ENCODE measurements at regions not wholly inside any gene's neighbourhood (a gene's known extent, or its start where the extent isn't known, plus 50 kb on each side); places are given as distances from the start of the nearest gene placed in this dataset.

- TF ChIP-seq, protein P1, sequence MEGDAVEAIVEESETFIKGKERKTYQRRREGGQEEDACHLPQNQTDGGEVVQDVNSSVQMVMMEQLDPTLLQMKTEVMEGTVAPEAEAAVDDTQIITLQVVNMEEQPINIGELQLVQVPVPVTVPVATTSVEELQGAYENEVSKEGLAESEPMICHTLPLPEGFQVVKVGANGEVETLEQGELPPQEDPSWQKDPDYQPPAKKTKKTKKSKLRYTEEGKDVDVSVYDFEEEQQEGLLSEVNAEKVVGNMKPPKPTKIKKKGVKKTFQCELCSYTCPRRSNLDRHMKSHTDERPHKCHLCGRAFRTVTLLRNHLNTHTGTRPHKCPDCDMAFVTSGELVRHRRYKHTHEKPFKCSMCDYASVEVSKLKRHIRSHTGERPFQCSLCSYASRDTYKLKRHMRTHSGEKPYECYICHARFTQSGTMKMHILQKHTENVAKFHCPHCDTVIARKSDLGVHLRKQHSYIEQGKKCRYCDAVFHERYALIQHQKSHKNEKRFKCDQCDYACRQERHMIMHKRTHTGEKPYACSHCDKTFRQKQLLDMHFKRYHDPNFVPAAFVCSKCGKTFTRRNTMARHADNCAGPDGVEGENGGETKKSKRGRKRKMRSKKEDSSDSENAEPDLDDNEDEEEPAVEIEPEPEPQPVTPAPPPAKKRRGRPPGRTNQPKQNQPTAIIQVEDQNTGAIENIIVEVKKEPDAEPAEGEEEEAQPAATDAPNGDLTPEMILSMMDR (IDR thresholded peaks at IDR 0.05; ENCODE audit: borderline replicate concordance, insufficient read depth, low read depth, low read length), result no peak
- no peak overlapping the region for H3K4me3 ChIP-seq (ENCODE audit: low read depth, low read length)
Measured at GRCh38 chr11:27215471-27216269, 147.3 kb downstream of the CCDC34 start.

GRCh38 chr11:27214713-27215112 is 148.3 kb downstream of the CCDC34 start:
- no peak overlapping the region for H3K4me3 ChIP-seq (ENCODE audit: low read depth, low read length)
- TF ChIP-seq, protein P1 (IDR thresholded peaks at IDR 0.05; ENCODE audit: borderline replicate concordance, insufficient read depth, low read depth, low read length), result no peak

DNA sequence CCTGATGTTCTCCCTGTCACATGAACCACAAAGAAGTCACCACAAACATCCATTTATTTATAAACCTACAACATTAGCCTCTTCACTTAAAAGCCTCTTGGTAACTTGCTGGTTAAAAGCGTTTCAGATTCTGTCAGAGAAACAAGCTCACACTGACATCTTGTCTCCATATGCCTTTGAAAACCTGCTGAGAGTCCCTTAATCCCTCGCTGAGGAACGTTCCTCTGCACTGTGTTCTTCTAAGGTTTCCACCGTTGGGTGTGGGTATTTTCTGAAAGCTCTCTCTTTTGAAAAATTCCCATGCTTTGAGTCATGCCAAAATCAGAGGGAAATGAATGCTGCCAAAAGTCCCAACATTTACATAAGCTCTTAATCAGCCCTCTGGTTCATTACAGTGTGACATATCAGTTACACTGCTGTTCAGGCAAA is 149.8 kb downstream of the CCDC34 start:
- TF ChIP-seq, protein P1 (IDR thresholded peaks at IDR 0.05; ENCODE audit: borderline replicate concordance, insufficient read depth, low read depth, low read length), result no peak

DNA sequence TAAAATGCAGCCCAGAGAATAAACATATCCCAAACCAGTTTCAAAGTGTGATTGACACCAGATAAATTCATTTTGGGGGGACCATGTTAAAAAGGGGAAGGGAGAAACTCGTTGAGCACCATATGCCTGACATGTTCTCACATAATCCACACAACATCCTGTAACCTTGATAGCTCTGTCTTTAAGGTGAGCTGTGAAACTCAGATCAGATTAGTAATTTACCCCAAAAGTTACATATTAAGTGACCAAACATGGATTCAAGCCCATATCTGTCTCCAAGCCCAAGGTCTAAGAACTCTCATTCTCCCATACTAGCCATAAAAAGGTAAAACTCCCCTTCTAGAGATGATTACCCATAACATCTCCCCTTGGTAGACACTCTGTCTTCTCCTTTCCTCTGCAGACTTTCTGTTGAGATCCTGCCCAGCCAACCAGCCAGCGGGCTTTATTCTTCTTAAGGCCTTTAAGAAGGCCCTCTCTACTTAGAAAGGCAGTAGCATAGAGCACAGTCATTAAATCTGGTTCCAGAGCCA is 150.7 kb downstream of the CCDC34 start:
- TF ChIP-seq, protein P1 (IDR thresholded peaks at IDR 0.05; ENCODE audit: borderline replicate concordance, insufficient read depth, low read depth, low read length), result no peak

More for the DNA sequence above, 149.8 kb downstream of the CCDC34 start:
- H3K4me3 ChIP-seq (ENCODE audit: low read depth, low read length), result no peak overlapping the region

DNA sequence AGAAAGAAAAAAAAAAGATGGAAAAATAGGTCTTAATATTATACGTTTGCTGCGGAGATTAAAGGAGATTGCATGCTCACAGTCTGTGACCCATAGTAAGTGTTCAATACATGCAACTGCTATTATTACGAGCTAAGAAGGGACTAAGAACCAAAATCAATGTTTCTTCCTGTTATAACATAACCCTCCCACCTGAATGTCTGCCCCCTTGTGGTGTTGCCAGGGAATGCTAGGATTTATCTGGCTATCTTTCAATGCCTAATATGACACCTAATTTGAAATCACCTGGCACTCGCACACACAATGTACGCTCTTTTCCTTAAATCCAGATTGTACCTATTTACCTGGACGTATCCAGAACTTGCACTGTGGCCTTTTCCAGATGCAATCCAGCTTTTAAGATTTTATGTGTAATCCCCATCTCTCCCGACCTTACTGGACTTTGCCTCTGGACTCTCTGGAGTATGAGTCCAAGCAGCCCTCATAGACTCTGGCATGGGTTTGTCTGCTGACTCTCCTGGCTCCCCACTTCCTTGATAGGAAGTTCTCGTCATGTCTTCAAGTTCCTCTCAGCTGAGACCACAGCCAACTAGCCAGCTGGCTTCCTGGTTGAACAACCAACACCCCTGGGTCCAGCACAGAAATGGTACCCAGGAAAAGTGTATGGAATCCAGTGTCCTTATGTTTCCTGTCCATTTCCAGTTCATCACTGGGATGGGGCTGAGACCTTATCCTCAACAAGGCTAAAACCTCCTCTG is 151.5 kb downstream of the CCDC34 start:
- H3K4me3 ChIP-seq (ENCODE audit: low read depth, low read length), result no peak overlapping the region
- TF ChIP-seq, protein P1 (IDR thresholded peaks at IDR 0.05; ENCODE audit: borderline replicate concordance, insufficient read depth, low read depth, low read length), result peak; percentile 46; the same call in 1 of the 2 replicates

More for the DNA sequence above, 150.7 kb downstream of the CCDC34 start:
- H3K4me3 ChIP-seq (ENCODE audit: low read depth, low read length), result no peak overlapping the region

DNA sequence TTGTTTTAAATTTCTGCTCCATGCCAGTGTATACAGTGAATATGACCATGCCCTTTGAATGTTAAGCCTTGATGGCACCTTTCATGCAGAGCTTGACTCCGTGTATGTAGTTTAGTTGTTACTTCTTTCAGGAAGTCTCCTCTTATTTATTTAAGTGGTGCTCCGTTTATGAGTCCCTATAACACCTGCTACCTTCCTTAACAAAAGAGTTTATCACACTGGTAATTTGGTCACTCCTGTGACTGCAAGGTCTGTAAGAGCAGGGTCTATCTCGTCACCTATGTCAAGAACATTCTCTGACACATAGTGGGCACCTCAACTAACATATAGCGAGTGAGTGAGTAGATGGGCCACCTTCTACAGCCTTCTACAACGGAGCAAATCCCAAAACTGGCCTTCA is 152.5 kb downstream of the CCDC34 start:
- H3K4me3 ChIP-seq (ENCODE audit: low read depth, low read length), result no peak overlapping the region
- TF ChIP-seq, protein P1 (IDR thresholded peaks at IDR 0.05; ENCODE audit: borderline replicate concordance, insufficient read depth, low read depth, low read length), result no peak

Data from GM12875 (cell line).